ENCODE measurements at regions not wholly inside any gene's neighbourhood (a gene's known extent, or its start where the extent isn't known, plus 50 kb on each side); places are given as distances from the start of the nearest gene placed in this dataset.

- Histone ChIP-seq H3K4me2 (ENCODE audit: low read length) (no peak overlapping the region), H3F3A (ENCODE audit: insufficient read depth, low read length) (no peaks in the 10 kb centered on the region), H3K27me3 (ENCODE audit: insufficient read depth, low read length) (no peaks in the 10 kb centered on the region), H3K79me2 (ENCODE audit: insufficient read depth, low read length) (no peaks in the 10 kb centered on the region), H3K4me1 (ENCODE audit: insufficient read depth, low read length, severe bottlenecking) (no peaks in the 10 kb centered on the region), H3K9ac (ENCODE audit: low read length) (no peak overlapping the region), H4K20me1 (ENCODE audit: insufficient read depth, low read length) (no peaks in the 10 kb centered on the region), H3K36me3 (ENCODE audit: insufficient read depth, low read length) (no peaks in the 10 kb centered on the region), H3K4me3 (ENCODE audit: low read depth, low read length, poor library complexity, severe bottlenecking) (no peak overlapping the region), H3K9me2 (ENCODE audit: low read depth, low read length) (no peaks in the 10 kb centered on the region), H3K9me3 (ENCODE audit: low read length) (no peaks in the 10 kb centered on the region), H2AFZ (ENCODE audit: low read length) (no peak overlapping the region), H3K27ac (ENCODE audit: low read depth, low read length, poor library complexity, severe bottlenecking) (no peak overlapping the region)
- TF ChIP-seq, protein P1, sequence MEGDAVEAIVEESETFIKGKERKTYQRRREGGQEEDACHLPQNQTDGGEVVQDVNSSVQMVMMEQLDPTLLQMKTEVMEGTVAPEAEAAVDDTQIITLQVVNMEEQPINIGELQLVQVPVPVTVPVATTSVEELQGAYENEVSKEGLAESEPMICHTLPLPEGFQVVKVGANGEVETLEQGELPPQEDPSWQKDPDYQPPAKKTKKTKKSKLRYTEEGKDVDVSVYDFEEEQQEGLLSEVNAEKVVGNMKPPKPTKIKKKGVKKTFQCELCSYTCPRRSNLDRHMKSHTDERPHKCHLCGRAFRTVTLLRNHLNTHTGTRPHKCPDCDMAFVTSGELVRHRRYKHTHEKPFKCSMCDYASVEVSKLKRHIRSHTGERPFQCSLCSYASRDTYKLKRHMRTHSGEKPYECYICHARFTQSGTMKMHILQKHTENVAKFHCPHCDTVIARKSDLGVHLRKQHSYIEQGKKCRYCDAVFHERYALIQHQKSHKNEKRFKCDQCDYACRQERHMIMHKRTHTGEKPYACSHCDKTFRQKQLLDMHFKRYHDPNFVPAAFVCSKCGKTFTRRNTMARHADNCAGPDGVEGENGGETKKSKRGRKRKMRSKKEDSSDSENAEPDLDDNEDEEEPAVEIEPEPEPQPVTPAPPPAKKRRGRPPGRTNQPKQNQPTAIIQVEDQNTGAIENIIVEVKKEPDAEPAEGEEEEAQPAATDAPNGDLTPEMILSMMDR (IDR thresholded peaks at IDR 0.05; ENCODE audit: low read length) = no peak
- TF ChIP-seq EZH2 (IDR thresholded peaks at IDR 0.05; ENCODE audit: borderline replicate concordance, low read length) = no peak
These were observed 479.3 kb upstream of the CELF2 start for GRCh38 chr10:10538326-10538725.

- no peaks in the 10 kb centered on the region for H3K4me1 ChIP-seq (ENCODE audit: insufficient read depth, low read length, severe bottlenecking)
- H2AFZ ChIP-seq (ENCODE audit: low read length) = no peak overlapping the region
- H3K9ac ChIP-seq (ENCODE audit: low read length) = no peak overlapping the region
- no peaks in the 10 kb centered on the region for H3K9me3 ChIP-seq (ENCODE audit: low read length)
- H3K36me3 ChIP-seq (ENCODE audit: insufficient read depth, low read length) = no peaks in the 10 kb centered on the region
- H3K27me3 ChIP-seq (ENCODE audit: insufficient read depth, low read length) = no peaks in the 10 kb centered on the region
- no peaks in the 10 kb centered on the region for H4K20me1 ChIP-seq (ENCODE audit: insufficient read depth, low read length)
- no peaks in the 10 kb centered on the region for H3K79me2 ChIP-seq (ENCODE audit: insufficient read depth, low read length)
- H3K4me3 ChIP-seq (ENCODE audit: low read depth, low read length, poor library complexity, severe bottlenecking) = no peak overlapping the region
- no peaks in the 10 kb centered on the region for H3K9me2 ChIP-seq (ENCODE audit: low read depth, low read length)
- TF ChIP-seq, protein P1 (IDR thresholded peaks at IDR 0.05; ENCODE audit: low read length) = no peak
- TF ChIP-seq EZH2 (IDR thresholded peaks at IDR 0.05; ENCODE audit: borderline replicate concordance, low read length) = no peak
- no peaks in the 10 kb centered on the region for H3F3A ChIP-seq (ENCODE audit: insufficient read depth, low read length)
- no peak overlapping the region for H3K27ac ChIP-seq (ENCODE audit: low read depth, low read length, poor library complexity, severe bottlenecking)
- H3K4me2 ChIP-seq (ENCODE audit: low read length) = no peak overlapping the region
These were observed 477.3 kb upstream of the CELF2 start for GRCh38 chr10:10540398-10540797.

DNA sequence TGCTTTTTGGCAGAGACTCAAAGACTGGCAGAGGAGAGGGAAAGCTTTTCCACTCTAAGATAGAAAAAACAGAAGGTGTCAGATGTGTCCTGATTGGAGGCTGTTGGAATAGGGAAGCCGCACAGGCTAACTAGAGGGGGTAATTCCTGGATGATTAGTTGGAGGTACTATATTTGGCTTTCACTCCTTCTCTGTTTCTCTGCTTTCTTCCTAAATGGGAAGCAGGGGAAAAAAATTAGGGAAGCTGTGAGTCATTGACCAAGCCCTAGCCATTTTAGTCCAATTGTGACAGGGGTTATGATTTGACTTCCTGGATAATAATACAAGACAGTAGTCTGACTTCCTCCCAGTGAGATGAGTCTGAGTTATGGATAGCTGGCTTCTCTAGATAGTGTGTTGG, 475.2 kb upstream of the CELF2 start:
- Histone ChIP-seq H3K27ac (ENCODE audit: low read depth, low read length, poor library complexity, severe bottlenecking) (no peak overlapping the region), H3K9me2 (ENCODE audit: low read depth, low read length) (no peaks in the 10 kb centered on the region), H3K4me3 (ENCODE audit: low read depth, low read length, poor library complexity, severe bottlenecking) (no peak overlapping the region), H2AFZ (ENCODE audit: low read length) (no peak overlapping the region), H3K79me2 (ENCODE audit: insufficient read depth, low read length) (no peaks in the 10 kb centered on the region), H3F3A (ENCODE audit: insufficient read depth, low read length) (no peaks in the 10 kb centered on the region), H3K9ac (ENCODE audit: low read length) (no peak overlapping the region), H3K4me2 (ENCODE audit: low read length) (no peak overlapping the region), H3K36me3 (ENCODE audit: insufficient read depth, low read length) (no peaks in the 10 kb centered on the region), H3K27me3 (ENCODE audit: insufficient read depth, low read length) (no peaks in the 10 kb centered on the region), H3K4me1 (ENCODE audit: insufficient read depth, low read length, severe bottlenecking) (no peaks in the 10 kb centered on the region), H3K9me3 (ENCODE audit: low read length) (no peaks in the 10 kb centered on the region), H4K20me1 (ENCODE audit: insufficient read depth, low read length) (no peaks in the 10 kb centered on the region)
- no peak for TF ChIP-seq EZH2 (IDR thresholded peaks at IDR 0.05; ENCODE audit: borderline replicate concordance, low read length)
- TF ChIP-seq, protein P1 (IDR thresholded peaks at IDR 0.05; ENCODE audit: low read length) = no peak
